ENCODE measurements at regions not wholly inside any gene's neighbourhood (a gene's known extent, or its start where the extent isn't known, plus 50 kb on each side); places are given as distances from the start of the nearest gene placed in this dataset.

DNA sequence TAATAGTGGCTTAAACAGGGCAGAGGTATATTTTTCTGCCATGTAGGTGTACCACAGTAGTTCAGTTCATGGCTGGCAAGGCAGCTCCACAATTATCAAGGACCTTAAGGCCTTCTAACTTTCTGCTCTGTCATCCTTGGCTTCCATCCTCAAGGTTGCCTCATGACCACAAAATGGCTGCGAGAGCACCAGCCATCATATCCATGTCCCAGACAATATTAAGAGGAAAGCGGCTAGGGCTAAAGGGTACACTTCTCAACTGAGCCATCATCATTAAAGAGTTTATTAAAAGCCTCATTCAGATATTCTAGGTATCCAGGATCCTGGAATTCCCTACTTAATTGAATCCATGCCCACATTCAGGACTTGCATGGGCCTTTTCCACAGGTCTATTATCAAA, 62.7 kb upstream of the MRI1 start:
- no peak overlapping the region for H3K4me3 ChIP-seq (ENCODE audit: low read length in 3 of 3)
- H3K4me1 ChIP-seq (ENCODE audit: control insufficient read depth in 2 of 3, insufficient read depth in 2 of 3, low read depth in 1 of 3, low read length in 3 of 3) = no peaks in the 10 kb centered on the region
- H3K9me3 ChIP-seq (ENCODE audit: control insufficient read depth in 2 of 3, insufficient read depth in 1 of 3, low read length in 3 of 3) = peaks cover 1 to 8% (median 5%) of the 10 kb centered on the region in 3 donors
- H3K36me3 ChIP-seq (ENCODE audit: control insufficient read depth in 2 of 3, insufficient read depth in 3 of 3, low read length in 3 of 3) = no peaks in the 10 kb centered on the region
- TF ChIP-seq, protein P1, sequence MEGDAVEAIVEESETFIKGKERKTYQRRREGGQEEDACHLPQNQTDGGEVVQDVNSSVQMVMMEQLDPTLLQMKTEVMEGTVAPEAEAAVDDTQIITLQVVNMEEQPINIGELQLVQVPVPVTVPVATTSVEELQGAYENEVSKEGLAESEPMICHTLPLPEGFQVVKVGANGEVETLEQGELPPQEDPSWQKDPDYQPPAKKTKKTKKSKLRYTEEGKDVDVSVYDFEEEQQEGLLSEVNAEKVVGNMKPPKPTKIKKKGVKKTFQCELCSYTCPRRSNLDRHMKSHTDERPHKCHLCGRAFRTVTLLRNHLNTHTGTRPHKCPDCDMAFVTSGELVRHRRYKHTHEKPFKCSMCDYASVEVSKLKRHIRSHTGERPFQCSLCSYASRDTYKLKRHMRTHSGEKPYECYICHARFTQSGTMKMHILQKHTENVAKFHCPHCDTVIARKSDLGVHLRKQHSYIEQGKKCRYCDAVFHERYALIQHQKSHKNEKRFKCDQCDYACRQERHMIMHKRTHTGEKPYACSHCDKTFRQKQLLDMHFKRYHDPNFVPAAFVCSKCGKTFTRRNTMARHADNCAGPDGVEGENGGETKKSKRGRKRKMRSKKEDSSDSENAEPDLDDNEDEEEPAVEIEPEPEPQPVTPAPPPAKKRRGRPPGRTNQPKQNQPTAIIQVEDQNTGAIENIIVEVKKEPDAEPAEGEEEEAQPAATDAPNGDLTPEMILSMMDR (IDR thresholded peaks at IDR 0.05; ENCODE audit: borderline replicate concordance, extremely low read depth, insufficient read depth) = no peak
- H3K27me3 ChIP-seq (ENCODE audit: control insufficient read depth, insufficient read depth, low read length) = no peaks in the 10 kb centered on the region
- no peak overlapping the region for H3K27ac ChIP-seq (ENCODE audit: low read depth in 2 of 2, low read length in 2 of 2)
- no peak overlapping the region for H3K9ac ChIP-seq (ENCODE audit: low read length in 3 of 3)
- intact Hi-C loops (cut with DNase I) = no loop called here
- FAIRE-seq = no peak
- DNase-seq = no peak

- intact Hi-C loops (cut with DNase I) = no loop called here
- TF ChIP-seq, protein P1 (IDR thresholded peaks at IDR 0.05; ENCODE audit: borderline replicate concordance, extremely low read depth, insufficient read depth) = no peak
- no peak for DNase-seq
- Histone ChIP-seq H3K4me3 (ENCODE audit: low read length in 3 of 3) (no peak overlapping the region), H3K27me3 (ENCODE audit: control insufficient read depth, insufficient read depth, low read length) (no peaks in the 10 kb centered on the region), H3K4me1 (ENCODE audit: control insufficient read depth in 2 of 3, insufficient read depth in 2 of 3, low read depth in 1 of 3, low read length in 3 of 3) (no peaks in the 10 kb centered on the region), H3K9me3 (ENCODE audit: control insufficient read depth in 2 of 3, insufficient read depth in 1 of 3, low read length in 3 of 3) (peaks cover 1 to 8% (median 5%) of the 10 kb centered on the region in 3 donors), H3K9ac (ENCODE audit: low read length in 3 of 3) (no peak overlapping the region), H3K27ac (ENCODE audit: low read depth in 2 of 2, low read length in 2 of 2) (no peak overlapping the region), H3K36me3 (ENCODE audit: control insufficient read depth in 2 of 3, insufficient read depth in 3 of 3, low read length in 3 of 3) (no peaks in the 10 kb centered on the region)
- no peak for FAIRE-seq
These were observed 63.7 kb upstream of the MRI1 start for GRCh38 chr19:13700621-13701020.

- Histone ChIP-seq H3K4me1 (ENCODE audit: control insufficient read depth in 2 of 3, insufficient read depth in 2 of 3, low read depth in 1 of 3, low read length in 3 of 3) (no peaks in the 10 kb centered on the region), H3K4me3 (ENCODE audit: low read length in 3 of 3) (no peak overlapping the region), H3K9me3 (ENCODE audit: control insufficient read depth in 2 of 3, insufficient read depth in 1 of 3, low read length in 3 of 3) (peaks cover 1 to 5% (median 3%) of the 10 kb centered on the region in 3 donors), H3K36me3 (ENCODE audit: control insufficient read depth in 2 of 3, insufficient read depth in 3 of 3, low read length in 3 of 3) (no peaks in the 10 kb centered on the region), H3K27ac (ENCODE audit: low read depth in 2 of 2, low read length in 2 of 2) (no peak overlapping the region), H3K27me3 (ENCODE audit: control insufficient read depth, insufficient read depth, low read length) (no peaks in the 10 kb centered on the region), H3K9ac (ENCODE audit: low read length in 3 of 3) (no peak overlapping the region)
- no peak for DNase-seq
- TF ChIP-seq, protein P1 (IDR thresholded peaks at IDR 0.05; ENCODE audit: borderline replicate concordance, extremely low read depth, insufficient read depth) = no peak
- FAIRE-seq = no peak
- intact Hi-C loops (cut with DNase I) = no loop called here
These were observed 64.5 kb upstream of the MRI1 start for GRCh38 chr19:13699786-13700185.

- Histone ChIP-seq H3K4me3 (ENCODE audit: low read length in 3 of 3) (no peak overlapping the region), H3K9ac (ENCODE audit: low read length in 3 of 3) (no peak overlapping the region), H3K27ac (ENCODE audit: low read depth in 2 of 2, low read length in 2 of 2) (no peak overlapping the region), H3K36me3 (ENCODE audit: control insufficient read depth in 2 of 3, insufficient read depth in 3 of 3, low read length in 3 of 3) (no peaks in the 10 kb centered on the region), H3K27me3 (ENCODE audit: control insufficient read depth, insufficient read depth, low read length) (no peaks in the 10 kb centered on the region), H3K9me3 (ENCODE audit: control insufficient read depth in 2 of 3, insufficient read depth in 1 of 3, low read length in 3 of 3) (peaks cover 1 to 5% (median 3%) of the 10 kb centered on the region in 3 donors), H3K4me1 (ENCODE audit: control insufficient read depth in 2 of 3, insufficient read depth in 2 of 3, low read depth in 1 of 3, low read length in 3 of 3) (no peaks in the 10 kb centered on the region)
- TF ChIP-seq, protein P1 (IDR thresholded peaks at IDR 0.05; ENCODE audit: borderline replicate concordance, extremely low read depth, insufficient read depth) = no peak
- FAIRE-seq (no peak), DNase-seq (no peak)
- intact Hi-C loops (cut with DNase I) = no loop called here
These were observed 67.5 kb upstream of the MRI1 start for GRCh38 chr19:13696839-13697238.

Measured in kidney (tissue), 13 donors.